CD4-positive, alpha-beta T cell (primary cell): ENCODE measurements at regions not wholly inside any gene's neighbourhood (a gene's known extent, or its start where the extent isn't known, plus 50 kb on each side); places are given as distances from the start of the nearest gene placed in this dataset.

Source experiments
- ATAC-seq: fragments of 200-7000 bp; cut with Tn5 transposase; one replicate; pipeline ENCODE4 v1.10.0; 2022; ENCODE audit warnings: mild to moderate bottlenecking; ENCODE audit not compliant: poor library complexity
- CTCF ChIA-PET: fragments of 350-600 bp; sonication (Branson Sonifier 250); formaldehyde crosslinking; loops from one replicate; lab custom pipeline; 2021; ENCODE audit warnings: antibody characterized with exemption, inconsistent platforms; lab: Charles Lee
- POLR2A ChIA-PET: fragments of 350-600 bp; sonication (Branson Sonifier 250); formaldehyde crosslinking; loops from one replicate; lab custom pipeline; 2021; ENCODE audit warnings: antibody characterized with exemption, inconsistent platforms; lab: Charles Lee
- DNase-seq, 14 experiments: peaks; one replicate each; pipeline ENCODE4 v3.0.0-alpha.2; 2013 to 2020; ENCODE audit warnings: mixed read lengths in 2 of 14
- H3K27ac ChIP-seq, 2 donors: one replicate each; pipeline versions ENCODE4 v1.5.1 to v1.7.0; 2013; ENCODE audit warnings: low read length in 2 of 2, low read depth in 1 of 2, mild to moderate bottlenecking in 1 of 2
- H3K27me3 ChIP-seq, 2 experiments: 1 replicate in 1 of 2; 2 replicates in 1 of 2; pipeline versions ENCODE4 v1.6.1 to v1.7.0; 2013; ENCODE audit warnings: low read length in 2 of 2, control low read depth in 1 of 2, mild to moderate bottlenecking in 1 of 2, moderate library complexity in 1 of 2; ENCODE audit not compliant: insufficient read depth in 2 of 2, control insufficient read depth in 1 of 2
- H3K36me3 ChIP-seq: one replicate; pipeline ENCODE4 v1.6.1; 2013; ENCODE audit warnings: low read length, control low read depth; ENCODE audit not compliant: insufficient read depth
- H3K4me1 ChIP-seq: one replicate; pipeline ENCODE4 v1.6.1; 2013; ENCODE audit warnings: low read length, control low read depth; ENCODE audit not compliant: insufficient read depth
- H3K4me3 ChIP-seq: one replicate; pipeline ENCODE4 v1.5.1; 2013; ENCODE audit warnings: mild to moderate bottlenecking, low read length, moderate library complexity
- H3K9me3 ChIP-seq, 2 experiments: 1 replicate in 1 of 2; 2 replicates in 1 of 2; pipeline versions ENCODE4 v1.6.1 to v1.7.0; 2013; ENCODE audit warnings: low read length in 2 of 2, mild to moderate bottlenecking in 2 of 2, control low read depth in 1 of 2, moderate library complexity in 1 of 2; ENCODE audit not compliant: control insufficient read depth in 1 of 2, insufficient read depth in 1 of 2
- H3K27ac Mint-ChIP-seq: one replicate; pipeline ENCODE4 v1.8.0; 2020; ENCODE audit warnings: mixed read lengths
- H3K27me3 Mint-ChIP-seq: one replicate; pipeline ENCODE4 v1.8.0; 2021; ENCODE audit warnings: mixed read lengths
- H3K36me3 Mint-ChIP-seq: one replicate; pipeline ENCODE4 v1.8.0; 2021; ENCODE audit warnings: low read depth, mixed read lengths
- H3K4me1 Mint-ChIP-seq: one replicate; pipeline ENCODE4 v1.8.0; 2021; ENCODE audit warnings: low read depth, mixed read lengths
- H3K4me3 Mint-ChIP-seq: one replicate; pipeline ENCODE4 v1.8.0; 2020; ENCODE audit warnings: mild to moderate bottlenecking, mixed read lengths
- H3K9me3 Mint-ChIP-seq: one replicate; pipeline ENCODE4 v1.8.0; 2020; ENCODE audit warnings: mixed read lengths
- intact Hi-C, 2 experiments: fragments of 100-400 bp; cut with DNase I in 1 of 2; cut with micrococcal nuclease in 1 of 2; formaldehyde crosslinking; loops; one replicate each; pipeline versions ENCODE4 v1.15.1 to v1.9.0; 2023 to 2025; cut with DNase I, micrococcal nuclease
- TF ChIP-seq, protein P1 (sequence below): fragments of 200-600 bp; IDR thresholded peaks from one replicate; pipeline ENCODE4 v1.8.0; 2022; ENCODE audit warnings: antibody characterized with exemption, mild to moderate bottlenecking

GRCh38 chr6:137784583-137784982, 82.5 kb upstream of the TNFAIP3 start:
- Histone ChIP-seq H3K4me3 (no peak overlapping the region), H3K9me3 (no peaks in the 10 kb centered on the region), H3K4me1 (no peaks in the 10 kb centered on the region), H3K27me3 (no peaks in the 10 kb centered on the region), H3K36me3 (no peaks in the 10 kb centered on the region), H3K27ac (no peak overlapping the region)
- DNase-seq, result no peak
- ChIA-PET POLR2A (no interaction called here), CTCF (no interaction called here)
- ATAC-seq, result no peak
- no peaks in the 10 kb centered on the region for H3K9me3 Mint-ChIP-seq
- TF ChIP-seq, protein P1, sequence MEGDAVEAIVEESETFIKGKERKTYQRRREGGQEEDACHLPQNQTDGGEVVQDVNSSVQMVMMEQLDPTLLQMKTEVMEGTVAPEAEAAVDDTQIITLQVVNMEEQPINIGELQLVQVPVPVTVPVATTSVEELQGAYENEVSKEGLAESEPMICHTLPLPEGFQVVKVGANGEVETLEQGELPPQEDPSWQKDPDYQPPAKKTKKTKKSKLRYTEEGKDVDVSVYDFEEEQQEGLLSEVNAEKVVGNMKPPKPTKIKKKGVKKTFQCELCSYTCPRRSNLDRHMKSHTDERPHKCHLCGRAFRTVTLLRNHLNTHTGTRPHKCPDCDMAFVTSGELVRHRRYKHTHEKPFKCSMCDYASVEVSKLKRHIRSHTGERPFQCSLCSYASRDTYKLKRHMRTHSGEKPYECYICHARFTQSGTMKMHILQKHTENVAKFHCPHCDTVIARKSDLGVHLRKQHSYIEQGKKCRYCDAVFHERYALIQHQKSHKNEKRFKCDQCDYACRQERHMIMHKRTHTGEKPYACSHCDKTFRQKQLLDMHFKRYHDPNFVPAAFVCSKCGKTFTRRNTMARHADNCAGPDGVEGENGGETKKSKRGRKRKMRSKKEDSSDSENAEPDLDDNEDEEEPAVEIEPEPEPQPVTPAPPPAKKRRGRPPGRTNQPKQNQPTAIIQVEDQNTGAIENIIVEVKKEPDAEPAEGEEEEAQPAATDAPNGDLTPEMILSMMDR, result no peak
- no peak overlapping the region for H3K27ac Mint-ChIP-seq
- H3K4me3 Mint-ChIP-seq, result no peak overlapping the region
- no peaks in the 10 kb centered on the region for H3K36me3 Mint-ChIP-seq
- intact Hi-C loops, result loop anchor here in 1 of 2 experiments (5.0 kb wide), 1 partner anchor 57 kb away; no protein-coding TSS in a partner anchor
- H3K4me1 Mint-ChIP-seq, result peaks cover under 1% of the 10 kb centered on the region
- H3K27me3 Mint-ChIP-seq, result no peaks in the 10 kb centered on the region

GRCh38 chr6:137787016-137787415, 80.0 kb upstream of the TNFAIP3 start:
- Mint-ChIP-seq H3K27ac (no peak overlapping the region), H3K9me3 (no peaks in the 10 kb centered on the region), H3K4me3 (no peak overlapping the region), H3K4me1 (peaks cover 25% of the 10 kb centered on the region), H3K36me3 (no peaks in the 10 kb centered on the region), H3K27me3 (no peaks in the 10 kb centered on the region)
- no peak for ATAC-seq
- DNase-seq, result no peak
- peaks cover 20% of the 10 kb centered on the region for H3K4me1 ChIP-seq
- H3K4me3 ChIP-seq, result no peak overlapping the region
- intact Hi-C loops, result no loop called here
- no peaks in the 10 kb centered on the region for H3K9me3 ChIP-seq
- H3K27me3 ChIP-seq, result no peaks in the 10 kb centered on the region
- ChIA-PET CTCF (interaction anchor here (2.1 kb wide), 1 partner anchor 12 kb away, joined by 5 read pairs; no protein-coding TSS in a partner anchor), POLR2A (interaction anchor here (1.0 to 1.1 kb wide), 2 partner anchors 13 to 189 kb away, joined by 3 to 4 read pairs; no protein-coding TSS in a partner anchor)
- no peaks in the 10 kb centered on the region for H3K36me3 ChIP-seq
- TF ChIP-seq, protein P1, result no peak
- no peak overlapping the region for H3K27ac ChIP-seq

DNA sequence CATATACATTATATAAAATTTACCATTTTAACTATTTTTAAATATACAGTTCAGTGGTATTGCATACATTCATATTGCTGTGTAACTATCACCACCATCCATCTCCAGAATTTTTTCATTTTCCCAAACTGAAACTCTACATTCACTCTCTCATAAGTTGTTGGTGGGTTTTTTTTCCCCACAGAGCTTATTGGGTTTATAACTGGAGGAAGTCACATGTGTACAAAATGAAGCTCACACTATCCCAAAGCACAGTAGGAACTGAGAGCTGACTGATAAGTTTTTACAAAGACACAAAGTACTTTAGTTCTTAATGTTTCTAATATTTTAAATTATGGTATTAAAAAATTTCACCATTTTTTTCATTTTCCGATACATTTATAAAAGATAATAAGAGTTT, 78.8 kb upstream of the TNFAIP3 start:
- Mint-ChIP-seq H3K4me1 (peaks cover 30% of the 10 kb centered on the region), H3K27ac (no peak overlapping the region), H3K27me3 (no peaks in the 10 kb centered on the region)

More for the DNA sequence above, 78.8 kb upstream of the TNFAIP3 start:
- POLR2A ChIA-PET, result interaction anchor here (0.6 to 1.5 kb wide), 2 partner anchors 28 to 40 kb away, joined by 3 read pairs; no protein-coding TSS in a partner anchor
- Histone ChIP-seq H3K9me3 (no peaks in the 10 kb centered on the region), H3K4me3 (no peak overlapping the region), H3K4me1 (peaks cover 24% of the 10 kb centered on the region), H3K36me3 (no peaks in the 10 kb centered on the region), H3K27me3 (no peaks in the 10 kb centered on the region), H3K27ac (no peak overlapping the region)
- Mint-ChIP-seq H3K9me3 (no peaks in the 10 kb centered on the region), H3K36me3 (no peaks in the 10 kb centered on the region), H3K4me3 (no peak overlapping the region)
- intact Hi-C loops, result no loop called here
- ATAC-seq, result no peak
- CTCF ChIA-PET, result interaction anchor here (1.0 to 2.1 kb wide), 3 partner anchors 10 to 80 kb away, joined by 3 to 5 read pairs (median 3); no protein-coding TSS in a partner anchor
- TF ChIP-seq, protein P1, result no peak
- no peak for DNase-seq
